OCI-LY1 (cell line): ENCODE measurements at regions not wholly inside any gene's neighbourhood (a gene's known extent, or its start where the extent isn't known, plus 50 kb on each side); places are given as distances from the start of the nearest gene placed in this dataset.

Experiments
- CTCF ChIP-seq: fragments of 200-600 bp; sonication (generic), shearing (Covaris generic); IDR thresholded peaks from 2 replicates; pipeline ENCODE4 v1.5.1; 2017; ENCODE audit warnings: mild to moderate bottlenecking, antibody characterized with exemption, low read length, moderate library complexity, mixed read lengths
- EZH2 ChIP-seq: fragments of 200-600 bp; sonication (generic), shearing (Covaris generic); IDR thresholded peaks from 2 replicates; pipeline ENCODE4 v1.8.0; 2017; ENCODE audit warnings: borderline replicate concordance, mixed run types, mild to moderate bottlenecking, antibody characterized with exemption, low read length, moderate library complexity, mixed read lengths

GRCh38 chr5:90267646-90268045 lies 141.9 kb downstream of the CETN3 start:
- TF ChIP-seq CTCF (no peak), EZH2 (no peak)
